ENCODE measurements at regions not wholly inside any gene's neighbourhood (a gene's known extent, or its start where the extent isn't known, plus 50 kb on each side); places are given as distances from the start of the nearest gene placed in this dataset.

GRCh38 chr13:108120302-108120701 is 95.0 kb downstream of the LIG4 start:
- H3K4me1 ChIP-seq (ENCODE audit: control insufficient read depth, extremely low read depth, insufficient read depth, low read length): no peaks in the 10 kb centered on the region
- no peaks in the 10 kb centered on the region for H4K20me1 ChIP-seq (replicated peaks; ENCODE audit: control insufficient read depth, extremely low read depth, insufficient read depth, low read length)
- H3K36me3 ChIP-seq (ENCODE audit: control insufficient read depth in 2 of 2, extremely low read depth in 1 of 2, insufficient read depth in 2 of 2, low read length in 2 of 2): no peaks in the 10 kb centered on the region
- H3K9me1 ChIP-seq (replicated peaks; ENCODE audit: control insufficient read depth, extremely low read depth, insufficient read depth, low read length): no peaks in the 10 kb centered on the region
- no peak overlapping the region for H3K4me2 ChIP-seq (ENCODE audit: insufficient read depth, low read length)
- FAIRE-seq: no peak
- dilution Hi-C loops (cut with MboI; ENCODE audit: extremely low pct_ligation_motif_present, low sequenced_read_pairs): no loop called here
- ChIA-PET POLR2A (no interaction called here), CTCF (no interaction called here)
- H2AFZ ChIP-seq (ENCODE audit: low read depth, low read length): no peak overlapping the region
- H3K9ac ChIP-seq (replicated peaks; ENCODE audit: extremely low read depth, insufficient read depth, low read length): no peak overlapping the region
- DNase-seq (ENCODE audit: low read depth, low spot score): no peak
- intact Hi-C loops (cut with micrococcal nuclease): no loop called here
- no peaks in the 10 kb centered on the region for H3K79me2 ChIP-seq (ENCODE audit: control insufficient read depth, insufficient read depth, low read length)
- no peak overlapping the region for H3K27ac ChIP-seq (ENCODE audit: insufficient read depth, low read depth, low read length)
- TF ChIP-seq POLR2AphosphoS5 (IDR thresholded peaks at IDR 0.05; ENCODE audit: insufficient read depth, low read depth, low read length) (no peak), EZH2 (IDR thresholded peaks at IDR 0.05; ENCODE audit: borderline replicate concordance, low read depth, low read length, severe bottlenecking) (no peak), CTCF (IDR thresholded peaks at IDR 0.05; ENCODE audit: extremely low read depth in 1 of 2, insufficient read depth in 1 of 2, low read depth in 1 of 2, low read length in 2 of 2) (no peak), JUN (IDR thresholded peaks at IDR 0.05; ENCODE audit: borderline replicate concordance, insufficient read depth, insufficient read length, low read depth) (no peak), MAX (IDR thresholded peaks at IDR 0.05; ENCODE audit: insufficient read depth, insufficient read length) (no peak), FOS (IDR thresholded peaks at IDR 0.05; ENCODE audit: borderline replicate concordance, insufficient read depth, low read length) (no peak), MYC (IDR thresholded peaks at IDR 0.05; ENCODE audit: low read depth, low read length) (no peak), POLR2A (IDR thresholded peaks at IDR 0.05; ENCODE audit: low read depth, low read length) (no peak), GATA2 (IDR thresholded peaks at IDR 0.05; ENCODE audit: insufficient read depth, insufficient read length, low read depth, low read length) (no peak)
- H3K4me3 ChIP-seq (replicated peaks in 1 of 3; ENCODE audit: insufficient read depth in 1 of 3, low read depth in 1 of 3, low read length in 3 of 3): no peak overlapping the region
- BruUV-seq (replicated peaks): no TSS peak
- H3K9me3 ChIP-seq (replicated peaks; ENCODE audit: control insufficient read depth, insufficient read depth, low read length): no peaks in the 10 kb centered on the region
- no peaks in the 10 kb centered on the region for H3K27me3 ChIP-seq (ENCODE audit: control insufficient read depth in 2 of 2, insufficient read depth in 2 of 2, low read length in 2 of 2)
